Chondrocyte (in vitro differentiated cells): ENCODE measurements at regions not wholly inside any gene's neighbourhood (a gene's known extent, or its start where the extent isn't known, plus 50 kb on each side); places are given as distances from the start of the nearest gene placed in this dataset.

Experiments used
- DNase-seq: peaks from one replicate; pipeline ENCODE4 v3.0.0; 2021; ENCODE audit warnings: mixed read lengths, low spot score
- H3K27ac Mint-ChIP-seq: one replicate; pipeline ENCODE4 v1.8.0; 2021; ENCODE audit warnings: mild to moderate bottlenecking, moderate library complexity, mixed read lengths; ENCODE audit not compliant: unreplicated experiment
- H3K27me3 Mint-ChIP-seq: 2 replicates; pipeline ENCODE4 v1.8.0; 2021; ENCODE audit warnings: low read depth, mixed read lengths
- H3K36me3 Mint-ChIP-seq: 2 replicates; pipeline ENCODE4 v1.8.0; 2021; ENCODE audit warnings: low read depth, mixed read lengths
- H3K4me1 Mint-ChIP-seq: 2 replicates; pipeline ENCODE4 v1.8.0; 2021; ENCODE audit warnings: low read depth, mild to moderate bottlenecking, mixed read lengths
- H3K4me3 Mint-ChIP-seq: one replicate; pipeline ENCODE4 v1.8.0; 2021; ENCODE audit warnings: mild to moderate bottlenecking, moderate library complexity, mixed read lengths; ENCODE audit not compliant: unreplicated experiment
- H3K9me3 Mint-ChIP-seq: 2 replicates; pipeline ENCODE4 v1.8.0; 2021; ENCODE audit warnings: low read depth, mixed read lengths
- CTCF ChIP-seq: fragments of 200-600 bp; sonication (generic); IDR thresholded peaks from 2 replicates; pipeline ENCODE4 v1.5.0; 2021; ENCODE audit warnings: antibody characterized with exemption, mild to moderate bottlenecking, moderate library complexity

GRCh38 chr1:25100151-25100833, 132.0 kb downstream of the SYF2 start:
- Mint-ChIP-seq H3K27ac (no peak overlapping the region), H3K4me1 (peaks cover 4% of the 10 kb centered on the region), H3K36me3 (peaks cover 2% of the 10 kb centered on the region), H3K9me3 (peaks cover 4% of the 10 kb centered on the region), H3K4me3 (no peak overlapping the region), H3K27me3 (peaks cover 38% of the 10 kb centered on the region)
- TF ChIP-seq CTCF: no peak
- no peak for DNase-seq

GRCh38 chr1:25099343-25099951, 132.9 kb downstream of the SYF2 start:
- DNase-seq: no peak
- TF ChIP-seq CTCF: no peak
- Mint-ChIP-seq H3K9me3 (peaks cover 4% of the 10 kb centered on the region), H3K27me3 (peaks cover 33% of the 10 kb centered on the region), H3K4me3 (no peak overlapping the region), H3K4me1 (peaks cover 4% of the 10 kb centered on the region), H3K27ac (no peak overlapping the region), H3K36me3 (peaks cover 2% of the 10 kb centered on the region)

- peaks cover 4% of the 10 kb centered on the region for H3K4me1 Mint-ChIP-seq
- no peak overlapping the region for H3K4me3 Mint-ChIP-seq
- peaks cover 4% of the 10 kb centered on the region for H3K9me3 Mint-ChIP-seq
- peaks cover 26% of the 10 kb centered on the region for H3K27me3 Mint-ChIP-seq
- no peak for TF ChIP-seq CTCF
- no peak for DNase-seq
- H3K27ac Mint-ChIP-seq: no peak overlapping the region
- peaks cover 2% of the 10 kb centered on the region for H3K36me3 Mint-ChIP-seq
Measured at GRCh38 chr1:25098717-25099116, 133.6 kb downstream of the SYF2 start.

- Mint-ChIP-seq H3K36me3 (peaks cover 2% of the 10 kb centered on the region), H3K9me3 (peaks cover 4% of the 10 kb centered on the region), H3K27me3 (peaks cover 21% of the 10 kb centered on the region), H3K4me1 (peaks cover 3% of the 10 kb centered on the region), H3K27ac (no peak overlapping the region), H3K4me3 (no peak overlapping the region)
- no peak for DNase-seq
- TF ChIP-seq CTCF: no peak
Measured at GRCh38 chr1:25096307-25097150, 135.8 kb downstream of the SYF2 start.

GRCh38 chr1:25095635-25096200, 136.6 kb downstream of the SYF2 start:
- peaks cover 21% of the 10 kb centered on the region for H3K27me3 Mint-ChIP-seq
- no peak for DNase-seq
- no peaks in the 10 kb centered on the region for H3K4me1 Mint-ChIP-seq
- peaks cover 2% of the 10 kb centered on the region for H3K36me3 Mint-ChIP-seq
- H3K4me3 Mint-ChIP-seq: no peak overlapping the region
- H3K9me3 Mint-ChIP-seq: peaks cover 4% of the 10 kb centered on the region
- no peak overlapping the region for H3K27ac Mint-ChIP-seq
- TF ChIP-seq CTCF: no peak
